Karpas-422 (cell line): ENCODE measurements at regions not wholly inside any gene's neighbourhood (a gene's known extent, or its start where the extent isn't known, plus 50 kb on each side); places are given as distances from the start of the nearest gene placed in this dataset.

Source experiments
- DNase-seq: peaks from one replicate; pipeline ENCODE4 v3.0.0-alpha.2; 2015
- H2AFZ ChIP-seq: fragments of 200-600 bp; sonication (generic); 2 replicates; pipeline ENCODE4 v1.6.1; 2014; ENCODE audit warnings: antibody characterized with exemption, low read length, mixed read lengths
- H3K27ac ChIP-seq: fragments of 200-600 bp; sonication (generic); 2 replicates; pipeline ENCODE4 v1.5.1; 2014; ENCODE audit warnings: mild to moderate bottlenecking, low read length, moderate library complexity
- H3K27me3 ChIP-seq: fragments of 200-600 bp; sonication (generic); 2 replicates; pipeline ENCODE4 v1.6.1; 2014; ENCODE audit warnings: low read length, mixed read lengths
- H3K36me3 ChIP-seq: fragments of 200-600 bp; sonication (generic); 2 replicates; pipeline ENCODE4 v1.6.1; 2014; ENCODE audit warnings: low read length, mixed read lengths; ENCODE audit not compliant: insufficient read depth
- H3K4me1 ChIP-seq: fragments of 200-600 bp; sonication (generic); 2 replicates; pipeline ENCODE4 v1.6.1; 2014; ENCODE audit warnings: mild to moderate bottlenecking, low read length, mixed read lengths
- H3K4me2 ChIP-seq: fragments of 200-600 bp; sonication (generic); 2 replicates; pipeline ENCODE4 v1.6.1; 2014; ENCODE audit warnings: low read length, low read depth, mild to moderate bottlenecking; ENCODE audit not compliant: poor library complexity, severe bottlenecking
- H3K4me3 ChIP-seq: fragments of 200-600 bp; sonication (generic); 2 replicates; pipeline ENCODE4 v1.5.1; 2014; ENCODE audit warnings: mild to moderate bottlenecking, antibody characterized with exemption, low read length, mixed read lengths
- H3K79me2 ChIP-seq: fragments of 200-600 bp; sonication (generic); 2 replicates; pipeline ENCODE4 v1.6.1; 2014; ENCODE audit warnings: mild to moderate bottlenecking, low read length, mixed read lengths
- H3K9ac ChIP-seq: fragments of 200-600 bp; sonication (generic); 2 replicates; pipeline ENCODE4 v1.6.0; 2014; ENCODE audit warnings: low read length
- H3K9me2 ChIP-seq: fragments of 200-600 bp; sonication (generic), shearing (Covaris generic); replicated peaks from 2 replicates; pipeline ENCODE4 v1.6.0; 2014; ENCODE audit warnings: mild to moderate bottlenecking, low read length, moderate library complexity; ENCODE audit not compliant: insufficient read depth
- H3K9me3 ChIP-seq: fragments of 300-700, 200-600 bp; sonication (generic); 2 replicates; pipeline ENCODE4 v1.6.1; 2014; ENCODE audit warnings: low read length, mixed read lengths
- H4K20me1 ChIP-seq: fragments of 200-600 bp; sonication (generic); 2 replicates; pipeline ENCODE4 v1.6.1; 2014; ENCODE audit warnings: mild to moderate bottlenecking, antibody characterized with exemption, low read length, low read depth; ENCODE audit not compliant: insufficient read depth

GRCh38 chr10:6737758-6738111, 157.7 kb upstream of the PRKCQ start:
- Histone ChIP-seq H3K79me2 (no peaks in the 10 kb centered on the region), H3K4me1 (no peaks in the 10 kb centered on the region), H3K9me2 (no peaks in the 10 kb centered on the region), H2AFZ (no peak overlapping the region), H3K9ac (no peak overlapping the region), H3K9me3 (no peaks in the 10 kb centered on the region), H3K36me3 (no peaks in the 10 kb centered on the region), H3K27me3 (no peaks in the 10 kb centered on the region), H3K27ac (no peak overlapping the region), H3K4me3 (no peak overlapping the region), H3K4me2 (no peak overlapping the region), H4K20me1 (no peaks in the 10 kb centered on the region)
- no peak for DNase-seq

- no peaks in the 10 kb centered on the region for H3K27me3 ChIP-seq
- no peak overlapping the region for H2AFZ ChIP-seq
- no peaks in the 10 kb centered on the region for H3K36me3 ChIP-seq
- no peak overlapping the region for H3K4me2 ChIP-seq
- no peaks in the 10 kb centered on the region for H3K4me1 ChIP-seq
- H4K20me1 ChIP-seq: no peaks in the 10 kb centered on the region
- no peaks in the 10 kb centered on the region for H3K79me2 ChIP-seq
- no peak for DNase-seq
- no peak overlapping the region for H3K4me3 ChIP-seq
- H3K9ac ChIP-seq: no peak overlapping the region
- no peaks in the 10 kb centered on the region for H3K9me2 ChIP-seq
- H3K9me3 ChIP-seq: no peaks in the 10 kb centered on the region
- no peak overlapping the region for H3K27ac ChIP-seq
These were observed 157.1 kb upstream of the PRKCQ start for GRCh38 chr10:6737080-6737641.

GRCh38 chr10:6734286-6734685, 154.2 kb upstream of the PRKCQ start:
- Histone ChIP-seq H3K9me2 (no peaks in the 10 kb centered on the region), H4K20me1 (no peaks in the 10 kb centered on the region), H2AFZ (no peak overlapping the region), H3K4me2 (no peak overlapping the region), H3K79me2 (no peaks in the 10 kb centered on the region), H3K4me3 (no peak overlapping the region), H3K9me3 (no peaks in the 10 kb centered on the region), H3K9ac (no peak overlapping the region), H3K27ac (no peak overlapping the region), H3K36me3 (no peaks in the 10 kb centered on the region), H3K4me1 (no peaks in the 10 kb centered on the region), H3K27me3 (no peaks in the 10 kb centered on the region)
- DNase-seq: no peak

GRCh38 chr10:6729861-6730344, 149.8 kb upstream of the PRKCQ start:
- Histone ChIP-seq H3K27me3 (no peaks in the 10 kb centered on the region), H3K79me2 (no peaks in the 10 kb centered on the region), H4K20me1 (no peaks in the 10 kb centered on the region), H3K4me2 (no peak overlapping the region), H3K9ac (no peak overlapping the region), H3K4me1 (no peaks in the 10 kb centered on the region), H3K9me2 (no peaks in the 10 kb centered on the region), H2AFZ (no peak overlapping the region), H3K9me3 (no peaks in the 10 kb centered on the region), H3K36me3 (no peaks in the 10 kb centered on the region), H3K27ac (no peak overlapping the region), H3K4me3 (no peak overlapping the region)
- DNase-seq: no peak

GRCh38 chr10:6729071-6729774, 149.1 kb upstream of the PRKCQ start:
- no peaks in the 10 kb centered on the region for H3K9me2 ChIP-seq
- no peaks in the 10 kb centered on the region for H3K79me2 ChIP-seq
- DNase-seq: no peak
- H2AFZ ChIP-seq: no peak overlapping the region
- no peaks in the 10 kb centered on the region for H3K4me1 ChIP-seq
- H4K20me1 ChIP-seq: no peaks in the 10 kb centered on the region
- no peak overlapping the region for H3K4me2 ChIP-seq
- no peak overlapping the region for H3K9ac ChIP-seq
- no peaks in the 10 kb centered on the region for H3K27me3 ChIP-seq
- H3K9me3 ChIP-seq: no peaks in the 10 kb centered on the region
- H3K4me3 ChIP-seq: no peak overlapping the region
- H3K27ac ChIP-seq: no peak overlapping the region
- H3K36me3 ChIP-seq: no peaks in the 10 kb centered on the region

- Histone ChIP-seq H3K9ac (no peak overlapping the region), H3K36me3 (no peaks in the 10 kb centered on the region), H2AFZ (no peak overlapping the region), H3K4me1 (no peaks in the 10 kb centered on the region), H3K9me3 (no peaks in the 10 kb centered on the region), H3K9me2 (no peaks in the 10 kb centered on the region), H4K20me1 (no peaks in the 10 kb centered on the region), H3K4me2 (no peak overlapping the region), H3K27ac (no peak overlapping the region), H3K79me2 (no peaks in the 10 kb centered on the region), H3K27me3 (no peaks in the 10 kb centered on the region), H3K4me3 (no peak overlapping the region)
- no peak for DNase-seq
These were observed 146.8 kb upstream of the PRKCQ start for GRCh38 chr10:6726924-6727323.

- Histone ChIP-seq H3K4me3 (no peak overlapping the region), H3K9ac (no peak overlapping the region), H3K27me3 (no peaks in the 10 kb centered on the region), H4K20me1 (no peaks in the 10 kb centered on the region), H3K4me2 (no peak overlapping the region), H3K9me3 (no peaks in the 10 kb centered on the region), H3K36me3 (no peaks in the 10 kb centered on the region), H2AFZ (no peak overlapping the region), H3K9me2 (no peaks in the 10 kb centered on the region), H3K4me1 (no peaks in the 10 kb centered on the region), H3K79me2 (no peaks in the 10 kb centered on the region), H3K27ac (no peak overlapping the region)
- DNase-seq: no peak
These were observed 142.5 kb upstream of the PRKCQ start for GRCh38 chr10:6722616-6723004.

GRCh38 chr10:6721964-6722615, 142.0 kb upstream of the PRKCQ start:
- no peaks in the 10 kb centered on the region for H3K9me2 ChIP-seq
- no peaks in the 10 kb centered on the region for H3K9me3 ChIP-seq
- no peak overlapping the region for H3K9ac ChIP-seq
- no peaks in the 10 kb centered on the region for H3K36me3 ChIP-seq
- H3K4me2 ChIP-seq: no peak overlapping the region
- DNase-seq: no peak
- no peaks in the 10 kb centered on the region for H3K79me2 ChIP-seq
- no peak overlapping the region for H3K27ac ChIP-seq
- H3K4me3 ChIP-seq: no peak overlapping the region
- no peak overlapping the region for H2AFZ ChIP-seq
- no peaks in the 10 kb centered on the region for H3K27me3 ChIP-seq
- H3K4me1 ChIP-seq: no peaks in the 10 kb centered on the region
- no peaks in the 10 kb centered on the region for H4K20me1 ChIP-seq
